Astrocyte of the cerebellum (primary cell): ENCODE measurements at regions not wholly inside any gene's neighbourhood (a gene's known extent, or its start where the extent isn't known, plus 50 kb on each side); places are given as distances from the start of the nearest gene placed in this dataset.

Experiments used
- DNase-seq: peaks from one replicate; pipeline ENCODE4 v3.0.0-alpha.2; 2011; ENCODE audit warnings: low read depth
- H3K4me3 ChIP-seq: 2 replicates; pipeline ENCODE4 v1.5.1; 2011; ENCODE audit warnings: mild to moderate bottlenecking, low read depth, low read length, moderate library complexity
- CTCF ChIP-seq: IDR thresholded peaks from 2 replicates; pipeline ENCODE4 v1.5.1; 2012; ENCODE audit warnings: low read length, low read depth, moderate library complexity, mild to moderate bottlenecking; ENCODE audit errors: missing control alignments
- in situ Hi-C: cut with HindIII; loops from 2 replicates; pipeline ENCODE4 v1.10.0; 2017; ENCODE audit warnings: low sequenced_read_pairs

- peak; percentile 53 for DNase-seq
- H3K4me3 ChIP-seq, result no peak overlapping the region
- in situ Hi-C loops, result no loop called here
- TF ChIP-seq CTCF, result no peak
Observed at GRCh38 chr3:59245859-59246501, 196.2 kb upstream of the CFAP20DC start.

- in situ Hi-C loops, result no loop called here
- no peak overlapping the region for H3K4me3 ChIP-seq
- DNase-seq, result no peak
- TF ChIP-seq CTCF, result no peak
Observed at GRCh38 chr3:59245300-59245858, 195.6 kb upstream of the CFAP20DC start.

DNA sequence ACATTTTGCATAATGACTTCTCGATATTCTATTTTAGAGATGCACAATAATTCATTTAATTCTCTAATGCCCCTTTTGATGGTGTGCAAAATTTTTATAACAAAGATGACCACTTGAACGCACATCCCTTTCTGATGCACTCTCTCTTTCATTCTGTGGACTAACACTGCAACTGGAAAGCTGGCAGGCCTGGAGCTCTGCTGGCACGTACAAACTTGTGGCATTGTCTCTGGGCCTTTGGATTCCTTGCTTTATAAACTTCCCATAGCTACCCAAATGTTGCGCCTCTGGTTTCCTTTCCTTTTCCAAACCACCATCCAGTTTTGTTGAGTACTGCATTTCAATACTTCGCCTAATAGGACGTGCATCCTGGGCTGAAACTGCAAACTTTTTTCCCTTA is 194.5 kb upstream of the CFAP20DC start:
- in situ Hi-C loops, result no loop called here
- no peak for TF ChIP-seq CTCF
- no peak for DNase-seq
- H3K4me3 ChIP-seq, result no peak overlapping the region

- no peak overlapping the region for H3K4me3 ChIP-seq
- DNase-seq, result no peak
- no peak for TF ChIP-seq CTCF
- in situ Hi-C loops, result no loop called here
Observed at GRCh38 chr3:59243476-59243875, 193.7 kb upstream of the CFAP20DC start.

DNA sequence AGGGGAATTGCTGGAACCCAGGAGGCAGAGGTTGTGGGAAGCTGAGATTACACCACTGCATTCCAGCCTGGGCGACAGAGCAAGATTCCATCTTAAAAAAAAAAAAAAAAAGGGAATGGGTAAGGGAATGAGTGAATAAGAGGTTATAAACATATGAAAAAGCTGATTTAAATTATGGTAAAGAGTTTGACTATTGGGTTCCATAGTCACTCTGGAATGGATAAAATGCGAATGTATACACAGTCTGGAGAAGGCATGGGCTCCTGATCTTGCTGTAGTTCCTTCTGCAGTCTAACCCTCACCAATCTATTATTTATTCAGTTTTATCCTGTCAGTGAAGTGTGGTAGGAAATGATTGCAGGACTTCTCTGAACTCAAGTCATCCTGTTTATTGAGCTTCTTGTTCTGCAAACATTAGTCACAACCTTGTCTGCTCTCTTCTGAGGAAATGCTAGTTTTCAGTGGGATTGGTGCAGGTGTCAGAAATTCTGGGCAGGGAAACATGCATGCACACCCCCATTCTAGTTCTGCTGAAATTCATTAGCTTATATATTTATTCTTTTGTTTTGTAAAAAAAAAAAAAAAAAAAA is 190.9 kb upstream of the CFAP20DC start:
- DNase-seq, result no peak
- H3K4me3 ChIP-seq, result no peak overlapping the region
- no peak for TF ChIP-seq CTCF
- in situ Hi-C loops, result no loop called here

- H3K4me3 ChIP-seq, result no peak overlapping the region
- in situ Hi-C loops, result no loop called here
- TF ChIP-seq CTCF, result no peak
- DNase-seq, result no peak
Observed at GRCh38 chr3:59237121-59237520, 187.3 kb upstream of the CFAP20DC start.
